Transverse colon (tissue), 4 donors: ENCODE measurements at regions not wholly inside any gene's neighbourhood (a gene's known extent, or its start where the extent isn't known, plus 50 kb on each side); places are given as distances from the start of the nearest gene placed in this dataset.

Experiments used
- DNase-seq: peaks from one replicate; pipeline ENCODE4 v3.0.0-alpha.2; 2019
- H3K27ac ChIP-seq, 4 donors: fragments of 200-600 bp; sonication (generic); 2 replicates each; pipeline ENCODE4 v1.5.1; 2016 to 2018; ENCODE audit warnings: inconsistent platforms in 4 of 4
- H3K27me3 ChIP-seq: fragments of 200-600 bp; sonication (generic); 2 replicates; pipeline ENCODE4 v1.5.1; 2017; ENCODE audit warnings: inconsistent platforms
- H3K36me3 ChIP-seq, 4 donors: fragments of 200-600 bp; sonication (generic); 2 replicates each; pipeline ENCODE4 v1.5.1; 2017 to 2019; ENCODE audit warnings: inconsistent platforms in 4 of 4
- H3K4me1 ChIP-seq, 4 donors: fragments of 200-600 bp; sonication (generic); 2 replicates each; pipeline ENCODE4 v1.5.1; 2017 to 2020; ENCODE audit warnings: inconsistent platforms in 4 of 4
- H3K4me3 ChIP-seq, 4 donors: fragments of 200-600 bp; sonication (generic); 1 replicate in 1 of 4; 2 replicates in 3 of 4; pipeline versions ENCODE4 v1.5.1 to v1.6.1; 2017 to 2019; ENCODE audit warnings: inconsistent platforms in 4 of 4
- H3K9me3 ChIP-seq, 2 donors: fragments of 200-600 bp; sonication (generic); 2 replicates each; pipeline ENCODE4 v1.5.1; 2017 to 2019; ENCODE audit warnings: inconsistent platforms in 2 of 2
- CTCF ChIP-seq, 5 experiments: fragments of 200-600 bp in 3 of 5; fragments of 450-650 bp in 2 of 5; sonication (generic) in 3 of 5; IDR thresholded peaks; 1 replicate in 2 of 5; 2 replicates in 3 of 5; pipeline ENCODE4 v1.5.1; 2016 to 2017; ENCODE audit warnings: antibody characterized with exemption in 5 of 5, inconsistent platforms in 3 of 5, mild to moderate bottlenecking in 2 of 5, moderate library complexity in 1 of 5
- EP300 ChIP-seq: sonication (generic); formaldehyde crosslinking; IDR thresholded peaks from one replicate; pipeline ENCODE4 v1.6.1; 2017; ENCODE audit warnings: antibody characterized with exemption, low read depth
- POLR2A ChIP-seq: fragments of 450-650 bp; IDR thresholded peaks from one replicate; pipeline ENCODE4 v1.6.1; 2016; ENCODE audit warnings: antibody characterized with exemption, mild to moderate bottlenecking, moderate library complexity
- POLR2AphosphoS5 ChIP-seq, 3 donors: sonication (generic); formaldehyde crosslinking; IDR thresholded peaks; one replicate each; pipeline ENCODE4 v1.6.1; 2016; ENCODE audit warnings: antibody characterized with exemption in 3 of 3
- WGBS, 2 donors: methylation state at CpG; one replicate each; pipeline ENCODE4 v1.1.5; 2018; ENCODE audit warnings: low coverage in 1 of 2; 5-methylcytosine and 5-hydroxymethylcytosine counted together
- in situ Hi-C, 4 donors: fragments of 200-750 bp; cut with MboI; loops; one replicate each; pipeline versions ENCODE4 v1.15.0 to v1.15.1; 2017; ENCODE audit warnings: low sequenced_read_pairs in 3 of 4, low pct_ligation_motif_present in 1 of 4, low pct_unique_long_range_greater_than_20kb in 1 of 4
- intact Hi-C: fragments of 100-400 bp; cut with DNase I; formaldehyde crosslinking; loops from one replicate; pipeline ENCODE4 v1.15.1; 2023; ENCODE audit warnings: low total_unique reads

- Histone ChIP-seq H3K4me1 (no peaks in the 10 kb centered on the region), H3K27me3 (no peaks in the 10 kb centered on the region), H3K4me3 (no peak overlapping the region), H3K9me3 (no peaks in the 10 kb centered on the region), H3K27ac (no peak overlapping the region), H3K36me3 (no peaks in the 10 kb centered on the region)
- intact Hi-C loops: loop anchor here (5.0 kb wide), 1 partner anchor 229 kb away; no protein-coding TSS in a partner anchor
- TF ChIP-seq CTCF (IDR thresholded peaks at IDR 0.05): no peak
- no peak for TF ChIP-seq POLR2AphosphoS5 (IDR thresholded peaks at IDR 0.05)
- no peak for TF ChIP-seq POLR2A
- TF ChIP-seq EP300: no peak
- no peak for DNase-seq
- 43 to 64% methylated on average over 2 of the region's 2 CpGs for WGBS, 2 donors
- in situ Hi-C loops: no loop called here
Observed at GRCh38 chr13:58883405-58883804, 1251.9 kb downstream of the PCDH17 start.

GRCh38 chr13:58884353-58885209 lies 1253.0 kb downstream of the PCDH17 start:
- intact Hi-C loops: loop anchor here (5.0 kb wide), 1 partner anchor 228 kb away; no protein-coding TSS in a partner anchor
- 65 to 71% methylated on average over 5 of the region's 5 CpGs for WGBS, 2 donors

GRCh38 chr13:58889474-58889873 lies 1257.9 kb downstream of the PCDH17 start:
- H3K36me3 ChIP-seq: no peaks in the 10 kb centered on the region
- no peaks in the 10 kb centered on the region for H3K9me3 ChIP-seq
- intact Hi-C loops (no loop called here), in situ Hi-C loops (no loop called here)
- no peaks in the 10 kb centered on the region for H3K27me3 ChIP-seq
- H3K4me3 ChIP-seq: no peak overlapping the region
- no peak overlapping the region for H3K27ac ChIP-seq
- 75 to 82% methylated on average over 1 of the region's 1 CpG for WGBS, 2 donors
- DNase-seq: no peak
- no peaks in the 10 kb centered on the region for H3K4me1 ChIP-seq
- TF ChIP-seq CTCF (IDR thresholded peaks at IDR 0.05) (no peak), POLR2A (no peak), POLR2AphosphoS5 (IDR thresholded peaks at IDR 0.05) (no peak), EP300 (no peak)

More at GRCh38 chr13:58884353-58885209, 1253.0 kb downstream of the PCDH17 start:
- Histone ChIP-seq H3K4me1 (no peaks in the 10 kb centered on the region), H3K9me3 (no peaks in the 10 kb centered on the region), H3K27ac (no peak overlapping the region), H3K4me3 (no peak overlapping the region), H3K27me3 (no peaks in the 10 kb centered on the region), H3K36me3 (no peaks in the 10 kb centered on the region)
- no peak for DNase-seq
- no peak for TF ChIP-seq POLR2AphosphoS5 (IDR thresholded peaks at IDR 0.05)
- TF ChIP-seq POLR2A: no peak
- TF ChIP-seq CTCF (IDR thresholded peaks at IDR 0.05): no peak
- no peak for TF ChIP-seq EP300
- in situ Hi-C loops: no loop called here

DNA sequence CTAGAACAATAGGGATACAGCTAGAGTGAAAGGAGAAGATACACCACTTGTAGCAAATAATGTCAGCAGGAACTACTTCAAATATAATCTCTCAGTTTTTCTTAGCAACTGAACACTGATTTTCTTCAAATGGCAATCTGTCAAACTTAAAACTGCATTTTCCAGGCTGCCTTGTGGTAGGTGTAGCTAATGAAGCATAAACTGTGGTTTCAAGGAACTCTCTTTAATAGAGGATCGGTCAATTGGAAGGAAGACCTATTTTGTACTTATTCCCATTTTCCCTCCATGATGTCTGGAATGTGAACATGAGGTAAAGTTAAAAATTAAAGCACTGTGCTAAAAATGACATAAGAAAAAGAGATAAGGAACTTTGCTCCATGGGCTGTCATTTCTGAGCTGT lies 1261.9 kb downstream of the PCDH17 start:
- no peaks in the 10 kb centered on the region for H3K27me3 ChIP-seq
- H3K9me3 ChIP-seq: no peaks in the 10 kb centered on the region
- no peak for TF ChIP-seq POLR2AphosphoS5 (IDR thresholded peaks at IDR 0.05)
- TF ChIP-seq EP300: no peak
- TF ChIP-seq CTCF (IDR thresholded peaks at IDR 0.05): no peak
- TF ChIP-seq POLR2A: no peak
- intact Hi-C loops: no loop called here
- WGBS, 2 donors: 81 to 89% methylated on average over 1 of the region's 1 CpG
- H3K27ac ChIP-seq: no peak overlapping the region
- in situ Hi-C loops: no loop called here
- H3K4me1 ChIP-seq: no peaks in the 10 kb centered on the region
- DNase-seq: no peak
- H3K36me3 ChIP-seq: no peaks in the 10 kb centered on the region
- no peak overlapping the region for H3K4me3 ChIP-seq
